IMR-90 (cell line): ENCODE measurements at regions not wholly inside any gene's neighbourhood (a gene's known extent, or its start where the extent isn't known, plus 50 kb on each side); places are given as distances from the start of the nearest gene placed in this dataset.

Experiments used
- ATAC-seq: fragments of 200-7000 bp; cut with Tn5 transposase; 2 replicates; pipeline ENCODE4 v1.9.1; 2020; ENCODE audit warnings: low read depth, mild to moderate bottlenecking, moderate library complexity
- BruUV-seq: library from RNA; stranded (reverse); fragments of 400-500 nt; replicated peaks from 2 replicates; lab custom pipeline; 2021; lab: Mats Ljungman, UMichigan
- CTCF ChIA-PET: fragments of 300-600 bp; formaldehyde crosslinking; extraction: SDS; loops from one replicate; lab custom pipeline; 2021; ENCODE audit warnings: antibody characterized with exemption; lab: Yijun Ruan, JAX
- POLR2A ChIA-PET: fragments of 300-600 bp; sonication (Branson Sonifier 250); formaldehyde crosslinking; loops from one replicate; lab custom pipeline; 2022; ENCODE audit warnings: antibody characterized with exemption; ENCODE audit not compliant: unreplicated experiment; lab: Charles Lee
- DNase-seq: peaks from one replicate; pipeline ENCODE4 v3.0.0; 2013
- H2AFZ ChIP-seq: replicated peaks from 2 replicates; pipeline ENCODE3; 2013; ENCODE audit warnings: low read length, mild to moderate bottlenecking; ENCODE audit not compliant: poor library complexity
- H2AK5ac ChIP-seq: 2 replicates; pipeline ENCODE4 v1.6.1; 2013; ENCODE audit warnings: low read depth, low read length, inconsistent platforms
- H2AK9ac ChIP-seq: replicated peaks from 2 replicates; pipeline ENCODE3; 2013; ENCODE audit warnings: mild to moderate bottlenecking, low read depth, low read length, moderate library complexity; ENCODE audit not compliant: poor library complexity
- H2BK120ac ChIP-seq: 2 replicates; pipeline ENCODE4 v1.6.1; 2013; ENCODE audit warnings: low read depth, low read length, inconsistent platforms
- H2BK15ac ChIP-seq: 3 replicates; pipeline ENCODE4 v1.6.1; 2013; ENCODE audit warnings: low read depth, low read length, inconsistent platforms
- H2BK20ac ChIP-seq: 2 replicates; pipeline ENCODE4 v1.6.1; 2013; ENCODE audit warnings: low read depth, mild to moderate bottlenecking, inconsistent platforms, low read length, moderate library complexity
- H2BK5ac ChIP-seq: 2 replicates; pipeline ENCODE4 v1.6.1; 2013; ENCODE audit warnings: mild to moderate bottlenecking, low read depth, low read length, inconsistent platforms; ENCODE audit not compliant: poor library complexity, severe bottlenecking
- H3K14ac ChIP-seq: replicated peaks from 2 replicates; pipeline ENCODE4 v1.6.1; 2013; ENCODE audit warnings: low read depth, low read length, inconsistent platforms
- H3K18ac ChIP-seq: 2 replicates; pipeline ENCODE4 v1.6.1; 2013; ENCODE audit warnings: low read depth, low read length, control low read depth
- H3K23ac ChIP-seq: 2 replicates; pipeline ENCODE4 v1.6.1; 2013; ENCODE audit warnings: low read depth, low read length, inconsistent platforms
- H3K27ac ChIP-seq: 2 replicates; pipeline ENCODE4 v1.5.1; 2013; ENCODE audit warnings: mild to moderate bottlenecking, control low read depth, low read length; ENCODE audit not compliant: insufficient read depth
- H3K27me3 ChIP-seq: 2 replicates; pipeline ENCODE4 v1.6.1; 2013; ENCODE audit warnings: low read length; ENCODE audit not compliant: control insufficient read depth, insufficient read depth
- H3K36me3 ChIP-seq: 2 replicates; pipeline ENCODE4 v1.6.1; 2013; ENCODE audit warnings: low read length, mixed read lengths; ENCODE audit not compliant: control insufficient read depth, insufficient read depth
- H3K4ac ChIP-seq: 2 replicates; pipeline ENCODE4 v1.6.1; 2013; ENCODE audit warnings: low read depth, low read length, inconsistent platforms
- H3K4me1 ChIP-seq: 2 replicates; pipeline ENCODE4 v1.6.1; 2013; ENCODE audit warnings: low read length, mixed read lengths; ENCODE audit not compliant: control insufficient read depth, insufficient read depth
- H3K4me2 ChIP-seq: 2 replicates; pipeline ENCODE4 v1.6.1; 2013; ENCODE audit warnings: low read depth, mild to moderate bottlenecking, control low read depth, low read length, moderate library complexity
- H3K4me3 ChIP-seq: 2 replicates; pipeline ENCODE4 v1.5.1; 2013; ENCODE audit warnings: low read depth, mild to moderate bottlenecking, control low read depth, low read length, moderate library complexity; ENCODE audit not compliant: insufficient read depth
- H3K56ac ChIP-seq: 2 replicates; pipeline ENCODE4 v1.6.1; 2013; ENCODE audit warnings: low read length, inconsistent platforms; ENCODE audit not compliant: insufficient read depth; ENCODE audit errors: extremely low read depth
- H3K79me1 ChIP-seq, 2 experiments: 2 replicates each; pipeline ENCODE4 v1.6.1; 2013; ENCODE audit warnings: low read length in 2 of 2, inconsistent platforms in 1 of 2, low read depth in 1 of 2
- H3K9ac ChIP-seq: 2 replicates; pipeline ENCODE4 v1.6.1; 2013; ENCODE audit warnings: low read depth, low read length, control low read depth
- H3K9me1 ChIP-seq: 2 replicates; pipeline ENCODE4 v1.6.1; 2013; ENCODE audit warnings: low read length, inconsistent platforms; ENCODE audit not compliant: insufficient read depth
- H3K9me3 ChIP-seq: 2 replicates; pipeline ENCODE4 v1.6.1; 2013; ENCODE audit warnings: low read length; ENCODE audit not compliant: control insufficient read depth, insufficient read depth
- H4K20me1 ChIP-seq: 2 replicates; pipeline ENCODE4 v1.6.1; 2013; ENCODE audit warnings: low read length, inconsistent platforms; ENCODE audit not compliant: insufficient read depth
- H4K5ac ChIP-seq: 2 replicates; pipeline ENCODE4 v1.6.1; 2013; ENCODE audit warnings: mild to moderate bottlenecking, low read depth, low read length, control low read depth
- H4K8ac ChIP-seq, 2 experiments: 2 replicates each; pipeline ENCODE4 v1.6.1; 2013; ENCODE audit warnings: low read depth in 2 of 2, low read length in 2 of 2, control low read depth in 1 of 2, inconsistent platforms in 1 of 2
- H4K91ac ChIP-seq: 2 replicates; pipeline ENCODE4 v1.6.1; 2013; ENCODE audit warnings: low read depth, low read length, inconsistent platforms; ENCODE audit not compliant: insufficient read depth
- FOS ChIP-seq: fragments of 150-350 bp; IDR thresholded peaks from 2 replicates; pipeline ENCODE4 v1.6.1; 2016; ENCODE audit warnings: low read depth, low read length
- whole genome bisulfite sequencing, 2 experiments: methylation state at CpG; one replicate each; pipeline versions ENCODE4 v1.1.5 to v1.1.7; 2013; ENCODE audit warnings: missing lambda C conversion rate in 2 of 2; ENCODE audit not compliant: insufficient read length in 1 of 2; ENCODE audit errors: extremely low coverage in 2 of 2; 5-methylcytosine and 5-hydroxymethylcytosine counted together
- dilution Hi-C: fragments of 300-500 bp; cut with HindIII; formaldehyde crosslinking; loops from one replicate; pipeline ENCODE4 v1.14.3; 2018; ENCODE audit warnings: low sequenced_read_pairs; ENCODE audit not compliant: unreplicated experiment
- in situ Hi-C: fragments of 300-500 bp; cut with MboI; formaldehyde crosslinking; loops from 3 replicates; pipeline ENCODE4 v1.14.3; 2019; ENCODE audit warnings: low sequenced_read_pairs, inconsistent platforms, mixed read lengths
- intact Hi-C: fragments of 100-400 bp; cut with micrococcal nuclease; formaldehyde crosslinking; loops from 2 replicates; pipeline ENCODE4 v1.10.0; 2022

DNA sequence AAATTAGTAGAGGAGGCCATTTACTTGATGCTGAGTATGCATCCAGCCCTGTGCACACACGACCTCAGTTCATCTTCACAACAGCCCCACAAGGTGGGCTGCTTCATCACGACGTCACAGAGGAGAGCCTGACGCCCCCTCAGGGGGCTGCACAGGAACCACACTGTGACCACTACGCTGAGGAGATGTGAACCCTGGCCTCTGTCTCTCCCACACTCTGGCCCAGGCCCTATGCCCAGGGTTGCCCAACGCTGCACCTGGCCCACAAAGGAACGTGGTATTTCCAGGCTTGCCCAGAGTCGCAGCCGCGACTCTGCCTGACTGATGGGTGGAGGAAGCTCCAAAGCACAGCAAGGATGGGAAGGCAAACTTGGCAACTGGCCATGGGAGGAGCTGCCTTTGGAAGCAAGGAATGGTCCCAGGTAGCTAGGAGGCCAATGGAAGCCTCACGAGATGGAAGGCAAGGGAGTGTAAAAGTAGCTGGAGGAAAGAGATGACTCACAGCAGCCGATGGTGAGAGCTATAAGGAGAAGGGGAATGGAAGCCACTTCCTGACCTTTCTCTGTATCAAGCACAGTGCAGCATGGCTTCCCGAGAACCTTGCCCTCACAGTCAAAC is 226.0 kb downstream of the KLF13 start:
- DNase-seq (peak; percentile 24), ATAC-seq (no peak)
- Histone ChIP-seq H2AFZ (peak overlapping the region; percentile 74), H3K4me2 (no peak overlapping the region), H3K23ac (no peak overlapping the region), H3K27me3 (peaks cover 2% of the 10 kb centered on the region; the same call in 1 of the 2 replicates), H4K91ac (no peak overlapping the region; the same call in none of the 2 replicates), H2BK120ac (0 out of 2 replicates have a peak overlapping the region, but pooled peaks have one; percentile 38), H3K4me3 (no peak overlapping the region), H3K9me3 (no peaks in the 10 kb centered on the region), H4K5ac (no peak overlapping the region; the same call in 1 of the 2 replicates), H3K14ac (no peak overlapping the region), H2BK5ac (no peak overlapping the region), H3K56ac (no peak overlapping the region), H4K20me1 (no peaks in the 10 kb centered on the region), H3K18ac (no peak overlapping the region), H2AK9ac (no peak overlapping the region), H3K27ac (no peak overlapping the region), H3K4me1 (peaks cover 6% of the 10 kb centered on the region), H2AK5ac (peak overlapping the region; percentile 56; the same call in 1 of the 2 replicates), H3K9ac (no peak overlapping the region), H4K8ac (no peak overlapping the region), H2BK15ac (no peak overlapping the region), H2BK20ac (no peak overlapping the region), H3K9me1 (peaks cover 3% of the 10 kb centered on the region; the same call in 1 of the 2 replicates), H3K36me3 (no peaks in the 10 kb centered on the region), H3K79me1 (no peaks in the 10 kb centered on the region), H3K4ac (no peak overlapping the region)
- BruUV-seq: no TSS peak
- in situ Hi-C loops: no loop called here
- POLR2A ChIA-PET: no interaction called here
- intact Hi-C loops: no loop called here
- WGBS, 2 experiments: 98% methylated on average over 5 of the region's 13 CpGs; no CpG with 5 or more reads in 1 of the 2 experiments
- CTCF ChIA-PET: interaction anchor here (0.8 kb wide), 1 partner anchor 11 kb away, joined by 3 read pairs; no protein-coding TSS in a partner anchor
- no peak for TF ChIP-seq FOS
- dilution Hi-C loops: no loop called here
